Transverse colon (tissue), 3 donors: ENCODE measurements at regions not wholly inside any gene's neighbourhood (a gene's known extent, or its start where the extent isn't known, plus 50 kb on each side); places are given as distances from the start of the nearest gene placed in this dataset.

ENCODE experiments used
- CTCF ChIP-seq, 5 experiments: fragments of 200-600 bp in 3 of 5; fragments of 450-650 bp in 2 of 5; sonication (generic) in 3 of 5; IDR thresholded peaks; 1 replicate in 2 of 5; 2 replicates in 3 of 5; pipeline ENCODE4 v1.5.1; 2016 to 2017; ENCODE audit warnings: antibody characterized with exemption in 5 of 5, inconsistent platforms in 3 of 5, mild to moderate bottlenecking in 2 of 5, moderate library complexity in 1 of 5
- EP300 ChIP-seq: sonication (generic); formaldehyde crosslinking; IDR thresholded peaks from one replicate; pipeline ENCODE4 v1.6.1; 2017; ENCODE audit warnings: antibody characterized with exemption, low read depth
- POLR2A ChIP-seq: fragments of 450-650 bp; IDR thresholded peaks from one replicate; pipeline ENCODE4 v1.6.1; 2016; ENCODE audit warnings: antibody characterized with exemption, mild to moderate bottlenecking, moderate library complexity

GRCh38 chr5:112552216-112552615 lies 133.1 kb upstream of the EPB41L4A start:
- TF ChIP-seq CTCF (IDR thresholded peaks at IDR 0.05) (no peak), EP300 (no peak), POLR2A (no peak)
